HG02840 (cell line): ENCODE measurements at regions not wholly inside any gene's neighbourhood (a gene's known extent, or its start where the extent isn't known, plus 50 kb on each side); places are given as distances from the start of the nearest gene placed in this dataset.

Experiments
- ATAC-seq: cut with Tn5 transposase; IDR thresholded peaks from one replicate; pipeline ENCODE4 v1.9.1; 2021; ENCODE audit warnings: mild to moderate bottlenecking, moderate library complexity, moderate number of reproducible peaks; ENCODE audit not compliant: unreplicated experiment, low FRiP score

- ATAC-seq, result no peak
Measured at GRCh38 chr2:146312899-146313298, 1531.9 kb upstream of the ACVR2A start.

GRCh38 chr2:146305164-146305563 is 1539.7 kb upstream of the ACVR2A start:
- no peak for ATAC-seq

- ATAC-seq, result no peak
Measured at GRCh38 chr2:146301287-146301686, 1543.5 kb upstream of the ACVR2A start.

- no peak for ATAC-seq
Measured at GRCh38 chr2:146295080-146295670, 1549.7 kb upstream of the ACVR2A start.

GRCh38 chr2:146287281-146287680 is 1557.5 kb upstream of the ACVR2A start:
- ATAC-seq, result no peak

- ATAC-seq, result no peak
Measured at GRCh38 chr2:146278881-146279280, 1565.9 kb upstream of the ACVR2A start.

GRCh38 chr2:146271131-146271831 is 1573.5 kb upstream of the ACVR2A start:
- ATAC-seq, result no peak

- ATAC-seq, result no peak
Measured at GRCh38 chr2:146270618-146271017, 1574.2 kb upstream of the ACVR2A start.

- ATAC-seq, result no peak
Measured at GRCh38 chr2:146267093-146267492, 1577.7 kb upstream of the ACVR2A start.

GRCh38 chr2:146265656-146266055 is 1579.2 kb upstream of the ACVR2A start:
- no peak for ATAC-seq

- ATAC-seq, result no peak
Measured at GRCh38 chr2:146262606-146263005, 1582.2 kb upstream of the ACVR2A start.

- ATAC-seq, result no peak
Measured at GRCh38 chr2:146260551-146260950, 1584.3 kb upstream of the ACVR2A start.

GRCh38 chr2:146259816-146260215 is 1585.0 kb upstream of the ACVR2A start:
- ATAC-seq, result no peak

GRCh38 chr2:146258071-146258470 is 1586.8 kb upstream of the ACVR2A start:
- no peak for ATAC-seq

GRCh38 chr2:146252119-146252518 is 1592.7 kb upstream of the ACVR2A start:
- no peak for ATAC-seq

- no peak for ATAC-seq
Measured at GRCh38 chr2:146251328-146251727, 1593.5 kb upstream of the ACVR2A start.

GRCh38 chr2:146246736-146247523 is 1597.9 kb upstream of the ACVR2A start:
- no peak for ATAC-seq

- no peak for ATAC-seq
Measured at GRCh38 chr2:146246002-146246735, 1598.7 kb upstream of the ACVR2A start.

GRCh38 chr2:146244830-146245229 is 1600.0 kb upstream of the ACVR2A start:
- no peak for ATAC-seq

- ATAC-seq, result no peak
Measured at GRCh38 chr2:146244131-146244530, 1600.7 kb upstream of the ACVR2A start.

- ATAC-seq, result no peak
Measured at GRCh38 chr2:146241023-146241422, 1603.8 kb upstream of the ACVR2A start.
